Body of pancreas (tissue), 4 donors: ENCODE measurements at regions not wholly inside any gene's neighbourhood (a gene's known extent, or its start where the extent isn't known, plus 50 kb on each side); places are given as distances from the start of the nearest gene placed in this dataset.
"Not testable (repeated sequence)": the region's sequence is repeated elsewhere in the genome, so short reads cannot be mapped to it uniquely, and the experiment has no call there.

Experiments
- CTCF ChIP-seq, 7 experiments: fragments of 450-650 bp in 4 of 7; fragments of 200-600 bp in 3 of 7; sonication (generic) in 3 of 7; IDR thresholded peaks; one replicate each; pipeline ENCODE4 v1.5.1; 2016 to 2019; ENCODE audit warnings: antibody characterized with exemption in 7 of 7
- POLR2A ChIP-seq, 3 donors: fragments of 450-650 bp; IDR thresholded peaks; one replicate each; pipeline ENCODE4 v1.6.1; 2016; ENCODE audit warnings: antibody characterized with exemption in 3 of 3, mild to moderate bottlenecking in 2 of 3

- TF ChIP-seq POLR2A, CTCF (IDR thresholded peaks at IDR 0.05): not testable (repeated sequence)
Observed at GRCh38 chr20:60199132-60199531, 240.9 kb downstream of the CDH26 start.
